ENCODE measurements at regions not wholly inside any gene's neighbourhood (a gene's known extent, or its start where the extent isn't known, plus 50 kb on each side); places are given as distances from the start of the nearest gene placed in this dataset.

- TF ChIP-seq ETS1 (IDR thresholded peaks at IDR 0.05) (no peak), EZH2 (IDR thresholded peaks at IDR 0.05; ENCODE audit: low read depth, unreplicated experiment) (no peak), ZNF331 (CRISPR knock-in tag; IDR thresholded peaks at IDR 0.05; ENCODE audit: low read depth) (no peak), ZNF114 (CRISPR knock-in tag; IDR thresholded peaks at IDR 0.05) (no peak), ZNF462 (CRISPR knock-in tag; IDR thresholded peaks at IDR 0.05) (no peak), POLR2AphosphoS5 (IDR thresholded peaks at IDR 0.05; ENCODE audit: low read depth) (no peak), JUNB (IDR thresholded peaks at IDR 0.05; ENCODE audit: unreplicated experiment) (no peak), STAT1 (IDR thresholded peaks at IDR 0.05; ENCODE audit: unreplicated experiment) (no peak), CREB1 (CRISPR knock-in tag; IDR thresholded peaks at IDR 0.05; ENCODE audit: low read depth) (no peak), CTCF (conservative IDR thresholded peaks at IDR 0.05; ENCODE audit: low read depth in 2 of 2) (no peak), NANOG (IDR thresholded peaks at IDR 0.05; ENCODE audit: borderline replicate concordance) (no peak), EZH2phosphoT487 (IDR thresholded peaks at IDR 0.05; ENCODE audit: unreplicated experiment) (no peak), REST (IDR thresholded peaks at IDR 0.05; ENCODE audit: unreplicated experiment) (no peak)
- H3K4me1 Mint-ChIP-seq = peaks cover 3% of the 10 kb centered on the region; the same call in 1 of the 3 replicates
- peak; percentile 76 for ATAC-seq
- Histone ChIP-seq H3K27ac (ENCODE audit: low read depth) (no peak overlapping the region), H3F3A (replicated peaks; ENCODE audit: low read depth) (no peaks in the 10 kb centered on the region), H4K20me1 (replicated peaks; ENCODE audit: insufficient read depth) (no peaks in the 10 kb centered on the region), H3K79me2 (replicated peaks; ENCODE audit: insufficient read depth) (no peaks in the 10 kb centered on the region), H2AFZ (no peak overlapping the region), H3K4me3 (no peak overlapping the region), H3K27me3 (ENCODE audit: insufficient read depth) (no peaks in the 10 kb centered on the region), H3K36me3 (ENCODE audit: insufficient read depth) (peaks cover 4% of the 10 kb centered on the region; the same call in 1 of the 2 replicates), H3K4me1 (ENCODE audit: insufficient read depth) (no peaks in the 10 kb centered on the region), H3K4me2 (no peak overlapping the region), H3K9me2 (ENCODE audit: insufficient read depth) (0 out of 2 replicates have a peak, but pooled peaks cover 2% of the 10 kb centered on the region)
- H3K4me3 Mint-ChIP-seq = no peak overlapping the region
- DNase-seq (ENCODE audit: low spot score) = peak; percentile 43
- H3K36me3 Mint-ChIP-seq (ENCODE audit: low read depth) = 0 out of 3 replicates have a peak, but pooled peaks cover 5% of the 10 kb centered on the region
- H3K27ac Mint-ChIP-seq = no peak overlapping the region
- H3K27me3 Mint-ChIP-seq (ENCODE audit: insufficient read depth, low read depth, poor library complexity) = no peaks in the 10 kb centered on the region
- peaks cover 9% of the 10 kb centered on the region for H3K9me3 Mint-ChIP-seq
Measured at GRCh38 chr2:49827366-49827765, 673.1 kb upstream of the FSHR start.

Data from GM23338 (cell line).